Gastroesophageal sphincter (tissue), 4 donors: ENCODE measurements at regions not wholly inside any gene's neighbourhood (a gene's known extent, or its start where the extent isn't known, plus 50 kb on each side); places are given as distances from the start of the nearest gene placed in this dataset.

Experiments used
- ATAC-seq: fragments of 150-250 bp; one replicate; pipeline ENCODE4 v1.9.1; 2016; ENCODE audit warnings: mild to moderate bottlenecking, moderate library complexity
- H3K27ac ChIP-seq, 4 donors: fragments of 200-600 bp; sonication (generic) in 3 of 4; 1 replicate in 3 of 4; 2 replicates in 1 of 4; pipeline ENCODE4 v1.5.1; 2016 to 2019
- H3K27me3 ChIP-seq: fragments of 200-600 bp; sonication (generic); one replicate; pipeline ENCODE4 v1.5.1; 2019
- H3K36me3 ChIP-seq, 2 donors: fragments of 200-600 bp; sonication (generic); one replicate each; pipeline ENCODE4 v1.5.1; 2019; ENCODE audit warnings: control low read depth in 1 of 2
- H3K4me1 ChIP-seq, 3 donors: fragments of 200-600 bp; sonication (generic); 1 replicate in 2 of 3; 2 replicates in 1 of 3; pipeline ENCODE4 v1.5.1; 2016 to 2019; ENCODE audit warnings: control low read depth in 2 of 3
- H3K4me3 ChIP-seq, 2 donors: fragments of 200-600 bp; sonication (generic); one replicate each; pipeline ENCODE4 v1.5.1; 2019; ENCODE audit warnings: mild to moderate bottlenecking in 1 of 2, moderate library complexity in 1 of 2
- H3K9me3 ChIP-seq, 3 donors: fragments of 200-600 bp; sonication (generic); one replicate each; pipeline ENCODE4 v1.5.1; 2017 to 2019; ENCODE audit warnings: control low read depth in 2 of 3
- CTCF ChIP-seq, 4 experiments: fragments of 200-600 bp in 2 of 4; fragments of 450-650 bp in 2 of 4; sonication (generic) in 1 of 4; IDR thresholded peaks; one replicate each; pipeline ENCODE4 v1.5.1; 2017 to 2019; ENCODE audit warnings: antibody characterized with exemption in 4 of 4, mild to moderate bottlenecking in 2 of 4, moderate library complexity in 2 of 4
- EP300 ChIP-seq: sonication (generic); formaldehyde crosslinking; IDR thresholded peaks from one replicate; pipeline ENCODE4 v1.6.1; 2017; ENCODE audit warnings: antibody characterized with exemption, mild to moderate bottlenecking
- POLR2A ChIP-seq, 2 donors: fragments of 450-650 bp; IDR thresholded peaks; one replicate each; pipeline ENCODE4 v1.6.1; 2017; ENCODE audit warnings: antibody characterized with exemption in 2 of 2, mild to moderate bottlenecking in 2 of 2, moderate library complexity in 1 of 2
- POLR2AphosphoS5 ChIP-seq: sonication (generic); formaldehyde crosslinking; IDR thresholded peaks from one replicate; pipeline ENCODE4 v1.6.1; 2017; ENCODE audit warnings: antibody characterized with exemption
- WGBS, 2 donors: methylation state at CpG; one replicate each; pipeline ENCODE4 v1.1.5; 2018; ENCODE audit warnings: low coverage in 1 of 2; 5-methylcytosine and 5-hydroxymethylcytosine counted together

DNA sequence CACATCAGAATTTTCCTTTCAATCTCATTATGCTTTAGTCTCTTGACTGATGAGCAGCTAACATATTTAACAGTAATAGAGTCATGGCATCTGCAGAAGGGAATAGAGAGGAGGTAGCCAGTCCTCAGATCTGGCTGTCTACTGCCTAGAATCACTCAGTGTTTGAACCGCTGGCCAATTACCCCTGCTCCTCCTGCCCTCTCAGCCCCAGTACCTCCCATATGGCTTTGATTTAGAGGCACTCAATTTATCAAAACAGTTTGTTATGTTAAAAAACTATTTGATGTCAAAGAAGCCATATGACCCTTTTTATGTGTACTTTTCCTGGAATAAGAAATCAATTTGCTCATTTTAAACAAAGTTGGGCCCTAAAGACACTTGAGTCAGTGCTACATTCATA is 355.2 kb downstream of the CMPK2 start:
- no peak overlapping the region for H3K27ac ChIP-seq
- H3K27me3 ChIP-seq, result peaks cover 6% of the 10 kb centered on the region
- TF ChIP-seq CTCF (IDR thresholded peaks at IDR 0.05) (no peak), POLR2AphosphoS5 (no peak), EP300 (no peak)
- no peaks in the 10 kb centered on the region for H3K4me1 ChIP-seq
- no peaks in the 10 kb centered on the region for H3K9me3 ChIP-seq
- H3K36me3 ChIP-seq, result no peaks in the 10 kb centered on the region
- no peak for ATAC-seq
- H3K4me3 ChIP-seq, result no peak overlapping the region
- 80 to 88% methylated on average over 1 of the region's 1 CpG for WGBS, 2 donors

DNA sequence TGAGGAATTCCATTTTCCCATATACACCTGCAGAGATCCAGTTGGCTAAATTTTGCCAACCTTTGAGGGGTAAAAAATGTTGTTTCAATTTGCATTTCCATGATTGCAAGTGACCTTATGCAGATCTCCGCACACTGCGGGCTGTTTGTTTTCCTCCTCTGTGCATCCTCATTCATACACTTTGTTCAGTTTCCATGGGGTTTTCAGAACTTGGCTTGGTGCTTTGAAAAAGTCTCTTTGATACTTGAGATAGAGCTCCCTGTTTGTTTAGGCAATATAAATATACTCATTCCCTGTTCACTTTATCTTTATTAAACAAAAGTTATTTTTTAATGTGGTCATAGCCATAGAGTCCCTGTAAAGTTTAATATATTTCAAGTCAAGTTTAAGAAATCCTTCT is 353.1 kb downstream of the CMPK2 start:
- Histone ChIP-seq H3K27me3 (peaks cover 6% of the 10 kb centered on the region), H3K9me3 (no peaks in the 10 kb centered on the region), H3K4me1 (no peaks in the 10 kb centered on the region), H3K27ac (no peak overlapping the region), H3K36me3 (no peaks in the 10 kb centered on the region), H3K4me3 (no peak overlapping the region)
- no peak for ATAC-seq
- WGBS, 2 donors, result 70% methylated on average over 2 of the region's 2 CpGs; no CpG with 5 or more reads in 1 of the 2 donors
- TF ChIP-seq POLR2AphosphoS5 (no peak), POLR2A (IDR thresholded peaks at IDR 0.05) (no peak), CTCF (IDR thresholded peaks at IDR 0.05) (no peak), EP300 (no peak)

DNA sequence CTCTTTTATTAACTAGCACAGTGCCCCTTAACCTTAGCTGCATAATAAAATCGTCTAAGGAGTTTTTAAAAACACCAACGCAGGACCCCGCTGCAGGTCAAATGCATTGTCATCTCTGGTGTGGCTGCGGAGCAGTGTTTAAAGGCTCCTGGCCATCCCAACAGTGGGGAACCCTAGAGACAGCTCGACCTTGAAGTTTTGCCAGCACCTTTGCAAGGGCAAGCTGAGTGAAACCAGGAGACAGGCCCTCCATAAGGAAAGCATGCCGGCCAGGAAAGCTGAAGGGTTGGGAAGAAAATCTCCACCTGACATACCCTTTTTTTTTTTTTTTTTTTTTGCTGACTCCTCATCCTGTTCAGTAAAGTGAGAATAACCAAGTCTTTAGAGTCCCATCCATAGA is 349.0 kb downstream of the CMPK2 start:
- no peak overlapping the region for H3K4me3 ChIP-seq
- no peaks in the 10 kb centered on the region for H3K27me3 ChIP-seq
- no peak overlapping the region for H3K27ac ChIP-seq
- H3K4me1 ChIP-seq, result no peaks in the 10 kb centered on the region
- no peaks in the 10 kb centered on the region for H3K9me3 ChIP-seq
- H3K36me3 ChIP-seq, result no peaks in the 10 kb centered on the region
- WGBS, 2 donors, result 49 to 80% methylated on average over 4 to 5 of the region's 6 CpGs
- no peak for ATAC-seq
- TF ChIP-seq POLR2AphosphoS5 (no peak), EP300 (no peak), CTCF (IDR thresholded peaks at IDR 0.05) (no peak), POLR2A (IDR thresholded peaks at IDR 0.05) (no peak)

DNA sequence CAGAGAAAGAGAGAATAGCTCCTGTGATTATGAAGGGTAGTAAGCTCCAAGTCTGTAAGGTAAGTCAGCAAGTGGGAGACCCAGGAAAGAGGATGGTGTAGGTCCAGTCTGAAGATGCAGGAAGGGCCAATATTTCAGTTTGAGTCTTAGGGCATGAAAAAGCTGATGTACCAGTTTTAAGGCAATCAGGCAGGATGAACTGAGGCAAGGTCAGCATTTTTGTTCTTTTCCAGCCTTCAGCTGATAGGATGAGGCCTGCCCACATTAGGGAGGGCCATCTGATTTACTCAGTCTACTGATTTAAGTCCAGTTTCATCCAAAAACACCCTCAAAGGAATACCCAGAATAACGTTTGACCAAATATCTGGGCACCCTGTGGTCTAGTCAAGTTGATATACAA is 347.3 kb downstream of the CMPK2 start:
- Histone ChIP-seq H3K4me1 (no peaks in the 10 kb centered on the region), H3K9me3 (no peaks in the 10 kb centered on the region), H3K36me3 (no peaks in the 10 kb centered on the region), H3K27me3 (no peaks in the 10 kb centered on the region), H3K4me3 (no peak overlapping the region), H3K27ac (no peak overlapping the region)
- ATAC-seq, result no peak
- TF ChIP-seq POLR2A (IDR thresholded peaks at IDR 0.05) (no peak), EP300 (no peak), POLR2AphosphoS5 (no peak), CTCF (IDR thresholded peaks at IDR 0.05) (no peak)
- 63 to 93% methylated on average over 1 of the region's 1 CpG for WGBS, 2 donors

- Histone ChIP-seq H3K27ac (no peak overlapping the region), H3K9me3 (no peaks in the 10 kb centered on the region), H3K36me3 (no peaks in the 10 kb centered on the region), H3K4me1 (no peaks in the 10 kb centered on the region), H3K27me3 (no peaks in the 10 kb centered on the region), H3K4me3 (no peak overlapping the region)
- TF ChIP-seq EP300 (no peak), POLR2A (IDR thresholded peaks at IDR 0.05) (no peak), CTCF (IDR thresholded peaks at IDR 0.05) (no peak), POLR2AphosphoS5 (no peak)
- ATAC-seq, result no peak
- 73 to 80% methylated on average over 5 to 9 of the region's 9 CpGs for WGBS, 2 donors
These were observed 342.2 kb downstream of the CMPK2 start for GRCh38 chr2:6523476-6523875.
